GM21825 (cell line): ENCODE measurements at regions not wholly inside any gene's neighbourhood (a gene's known extent, or its start where the extent isn't known, plus 50 kb on each side); places are given as distances from the start of the nearest gene placed in this dataset.
"Not testable (repeated sequence)": the region's sequence is repeated elsewhere in the genome, so short reads cannot be mapped to it uniquely, and the experiment has no call there.

Experiments
- ATAC-seq: cut with Tn5 transposase; IDR thresholded peaks from one replicate; pipeline ENCODE4 v1.9.1; 2021; ENCODE audit warnings: mild to moderate bottlenecking, moderate library complexity; ENCODE audit not compliant: unreplicated experiment

GRCh38 chr1:118578276-118578675 lies 393.2 kb upstream of the SPAG17 start:
- no peak for ATAC-seq

DNA sequence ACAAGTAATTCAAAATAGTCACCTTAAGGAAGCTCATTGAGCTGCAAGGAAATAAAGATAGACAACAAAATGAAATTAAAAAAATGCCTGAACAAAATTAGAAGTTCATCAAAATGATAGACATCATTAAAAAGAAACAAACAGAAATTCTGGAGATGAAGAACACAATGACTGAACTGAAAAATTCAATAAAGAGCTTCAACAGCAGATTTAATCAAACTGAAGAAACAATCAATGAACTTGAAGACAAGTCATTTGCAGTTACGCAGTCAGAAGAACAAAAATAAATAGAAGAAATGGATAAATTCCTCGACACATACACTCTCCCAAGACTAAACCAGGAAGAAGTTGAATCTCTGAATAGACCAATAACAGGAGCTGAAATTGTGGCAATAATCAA lies 390.0 kb upstream of the SPAG17 start:
- ATAC-seq, result no peak

GRCh38 chr1:118564961-118565703 lies 380.1 kb upstream of the SPAG17 start:
- no peak for ATAC-seq

DNA sequence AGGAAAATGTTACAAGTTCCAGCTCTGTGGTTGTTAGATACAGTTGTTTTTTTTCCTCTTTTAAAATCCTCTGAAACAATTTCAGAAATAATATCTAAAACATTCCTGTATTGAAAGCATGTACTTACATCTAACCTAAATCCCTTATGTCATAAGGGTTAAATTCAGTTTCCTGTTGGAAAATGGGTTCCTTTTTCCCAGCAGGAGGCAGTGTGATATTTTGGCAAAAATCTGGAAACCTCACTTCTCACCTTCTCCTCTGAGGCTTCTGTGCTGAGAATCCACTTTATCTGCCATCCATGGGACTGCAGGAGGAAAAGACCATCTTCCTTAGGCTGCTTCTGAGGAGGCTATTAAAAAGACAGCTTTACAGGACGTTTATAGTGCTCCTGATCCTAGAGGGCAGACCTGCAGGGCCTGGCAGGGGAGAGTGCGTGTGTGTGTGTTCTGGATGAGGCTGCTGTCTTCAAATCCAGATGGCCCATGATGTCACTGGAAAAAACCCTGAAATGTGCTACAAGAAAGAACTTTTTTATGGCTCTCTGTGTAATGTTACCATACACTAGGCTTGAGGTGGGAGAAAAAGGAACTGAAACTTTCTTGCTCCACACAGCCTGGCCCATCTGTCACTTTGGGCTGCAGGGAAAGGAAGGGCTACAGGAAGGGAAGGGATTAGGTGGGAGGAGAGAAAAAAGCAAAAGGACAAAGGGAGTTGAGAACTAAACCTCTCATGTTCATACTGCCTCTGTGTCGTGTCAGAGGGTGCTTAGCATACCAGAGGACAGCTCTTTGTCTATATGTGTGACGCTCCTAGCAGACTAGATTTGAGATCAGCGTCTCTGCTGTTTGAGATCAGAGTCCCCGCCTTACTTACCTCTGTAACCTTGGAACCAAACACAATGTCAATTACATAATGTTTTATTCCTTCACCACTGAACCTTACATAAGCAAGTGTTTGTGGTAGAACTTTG lies 379.2 kb upstream of the SPAG17 start:
- peak; percentile 76 for ATAC-seq

- no peak for ATAC-seq
These were observed 373.9 kb upstream of the SPAG17 start for GRCh38 chr1:118558933-118559332.

GRCh38 chr1:118556936-118557335 lies 371.9 kb upstream of the SPAG17 start:
- ATAC-seq, result no peak

DNA sequence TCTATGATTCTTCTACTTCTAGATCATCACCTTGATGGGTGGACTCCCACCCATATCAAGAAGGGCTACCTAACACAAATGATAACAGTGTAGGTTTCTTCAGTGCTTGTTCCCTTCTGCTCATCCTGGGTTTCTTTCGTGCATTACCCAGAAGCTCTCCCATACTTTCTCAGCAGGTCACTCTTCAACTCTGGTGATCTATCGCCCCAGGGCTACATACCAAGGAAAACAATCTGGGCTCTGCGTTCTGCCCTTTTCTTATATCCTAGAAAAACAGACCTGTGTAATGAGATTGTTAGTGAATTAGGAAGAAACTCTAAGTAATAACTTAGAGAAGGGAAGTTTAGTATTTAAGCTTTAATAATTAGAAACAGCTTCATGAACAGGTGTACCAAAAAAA lies 370.6 kb upstream of the SPAG17 start:
- no peak for ATAC-seq

DNA sequence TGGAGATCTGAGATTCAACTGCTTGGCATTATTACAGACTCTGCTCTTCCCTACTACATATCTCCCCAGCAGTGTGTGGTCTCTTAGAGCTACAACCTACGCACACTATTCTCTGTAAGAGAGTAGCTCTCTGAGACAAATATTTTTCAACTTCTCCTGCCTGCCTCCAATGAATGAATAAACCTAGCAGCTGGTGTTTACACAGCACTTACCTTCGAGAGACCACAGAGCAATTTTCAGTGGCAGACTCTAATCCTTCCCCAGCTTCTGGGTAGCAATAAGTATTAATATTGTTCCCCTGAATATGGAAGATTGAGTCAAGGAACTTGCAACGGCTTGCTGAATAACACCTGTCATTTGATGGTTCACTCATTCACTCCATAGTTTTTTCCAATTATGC lies 350.9 kb upstream of the SPAG17 start:
- no peak for ATAC-seq

- ATAC-seq, result not testable (repeated sequence)
These were observed 326.9 kb upstream of the SPAG17 start for GRCh38 chr1:118511922-118512321.

DNA sequence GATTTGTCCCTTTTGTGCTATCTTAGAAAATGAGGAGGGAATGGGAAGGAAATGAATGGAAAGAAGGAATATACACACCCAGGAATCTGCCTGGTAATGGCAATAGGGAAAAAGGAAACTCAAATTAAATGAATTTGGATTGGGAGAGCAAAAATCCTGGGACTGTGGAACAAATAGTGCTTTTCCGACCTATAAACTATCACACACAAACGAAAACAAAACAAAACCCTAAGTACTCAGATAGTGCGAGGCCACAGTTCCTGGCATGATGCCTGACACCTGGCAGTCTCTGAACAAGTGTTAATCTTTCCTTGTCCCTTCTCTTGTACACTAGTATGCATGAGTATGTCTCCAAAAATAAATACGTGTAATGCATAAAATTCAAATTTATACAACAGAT lies 319.8 kb upstream of the SPAG17 start:
- no peak for ATAC-seq

- no peak for ATAC-seq
These were observed 319.2 kb upstream of the SPAG17 start for GRCh38 chr1:118504221-118504644.

DNA sequence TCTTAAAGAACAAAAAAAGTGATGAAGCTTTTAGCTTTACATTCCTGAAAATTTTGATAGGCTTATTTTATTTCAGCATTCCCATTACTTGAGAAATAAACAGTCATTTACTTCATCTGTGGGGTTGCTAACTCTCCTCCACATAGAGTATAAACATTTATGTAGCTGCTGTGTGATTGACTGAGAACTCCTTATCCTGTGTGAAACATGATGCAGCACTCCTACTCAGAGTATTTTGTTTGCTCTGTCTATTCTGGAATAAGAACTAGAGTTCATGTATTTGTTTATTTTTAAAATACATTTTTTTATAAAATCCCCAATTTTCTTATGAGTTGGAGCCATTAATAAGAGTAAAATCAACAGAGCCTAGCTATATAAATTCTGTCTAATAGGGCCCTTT lies 318.7 kb upstream of the SPAG17 start:
- ATAC-seq, result no peak

GRCh38 chr1:118494998-118495397 lies 310.0 kb upstream of the SPAG17 start:
- no peak for ATAC-seq

GRCh38 chr1:118488787-118489186 lies 303.8 kb upstream of the SPAG17 start:
- ATAC-seq, result no peak

GRCh38 chr1:118487932-118488331 lies 302.9 kb upstream of the SPAG17 start:
- ATAC-seq, result no peak

- no peak for ATAC-seq
These were observed 302.1 kb upstream of the SPAG17 start for GRCh38 chr1:118487091-118487490.

GRCh38 chr1:118486199-118486598 lies 301.2 kb upstream of the SPAG17 start:
- no peak for ATAC-seq

- ATAC-seq, result no peak
These were observed 300.7 kb upstream of the SPAG17 start for GRCh38 chr1:118485757-118486156.

GRCh38 chr1:118484893-118485292 lies 299.9 kb upstream of the SPAG17 start:
- ATAC-seq, result no peak

- ATAC-seq, result no peak
These were observed 298.4 kb upstream of the SPAG17 start for GRCh38 chr1:118483245-118484006.

DNA sequence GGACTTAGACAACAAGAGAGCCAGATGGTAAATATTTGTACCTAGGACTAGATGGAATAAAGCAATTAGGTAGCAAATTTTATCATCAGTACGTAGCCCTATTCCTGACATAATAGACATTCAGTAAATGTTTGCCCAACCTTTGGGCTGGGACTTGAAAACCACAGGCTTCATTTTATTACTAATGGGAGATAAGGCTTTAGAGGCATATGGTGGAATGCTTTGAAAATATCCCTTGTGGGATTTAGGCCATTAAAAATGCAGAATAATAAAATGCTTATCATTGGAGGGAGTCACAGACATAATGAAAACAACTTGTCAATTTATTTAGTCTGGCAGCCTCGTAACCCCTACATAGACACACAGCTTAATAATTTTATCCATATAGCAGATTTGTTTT lies 296.1 kb upstream of the SPAG17 start:
- no peak for ATAC-seq
